ENCODE measurements at regions not wholly inside any gene's neighbourhood (a gene's known extent, or its start where the extent isn't known, plus 50 kb on each side); places are given as distances from the start of the nearest gene placed in this dataset.

- TF ChIP-seq ETS1 (IDR thresholded peaks at IDR 0.05) (no peak), ZNF331 (CRISPR knock-in tag; IDR thresholded peaks at IDR 0.05; ENCODE audit: low read depth) (no peak), EZH2 (IDR thresholded peaks at IDR 0.05; ENCODE audit: low read depth, unreplicated experiment) (no peak), CTCF (conservative IDR thresholded peaks at IDR 0.05; ENCODE audit: low read depth in 2 of 2) (no peak), STAT1 (IDR thresholded peaks at IDR 0.05; ENCODE audit: unreplicated experiment) (no peak), CREB1 (CRISPR knock-in tag; IDR thresholded peaks at IDR 0.05; ENCODE audit: low read depth) (peak; percentile 32; the same call in 1 of the 2 replicates)
These were observed 129.6 kb upstream of the LHX1 start (continued) for GRCh38 chr17:36807496-36808179.

- no peaks in the 10 kb centered on the region for H3K36me3 ChIP-seq (ENCODE audit: insufficient read depth)
- no peaks in the 10 kb centered on the region for H3F3A ChIP-seq (replicated peaks; ENCODE audit: low read depth)
- no peaks in the 10 kb centered on the region for H3K79me2 ChIP-seq (replicated peaks; ENCODE audit: insufficient read depth)
- peaks cover 41% of the 10 kb centered on the region for H3K27me3 Mint-ChIP-seq (ENCODE audit: insufficient read depth, low read depth, poor library complexity)
- TF ChIP-seq EZH2 (IDR thresholded peaks at IDR 0.05; ENCODE audit: low read depth, unreplicated experiment), result peak; percentile 34
- TF ChIP-seq POLR2AphosphoS5 (IDR thresholded peaks at IDR 0.05; ENCODE audit: low read depth), result 0 out of 2 replicates have a peak, but pooled peaks have one; percentile 19
- TF ChIP-seq ZNF114 (CRISPR knock-in tag; IDR thresholded peaks at IDR 0.05), result no peak
- peak overlapping the region; percentile 94 for H3K4me2 ChIP-seq
- peak overlapping the region; percentile 83 for H3K4me3 ChIP-seq
- no peaks in the 10 kb centered on the region; the same call in 1 of the 3 replicates for H3K9me3 Mint-ChIP-seq
- H3K27ac Mint-ChIP-seq, result no peak overlapping the region
- H3K27me3 ChIP-seq (ENCODE audit: insufficient read depth), result peaks cover 50% of the 10 kb centered on the region
- peaks cover 3% of the 10 kb centered on the region; the same call in 1 of the 3 replicates for H3K36me3 Mint-ChIP-seq (ENCODE audit: low read depth)
- H2AFZ ChIP-seq, result peak overlapping the region; percentile 99
- 0 out of 2 replicates have a peak, but pooled peaks cover 3% of the 10 kb centered on the region for H4K20me1 ChIP-seq (replicated peaks; ENCODE audit: insufficient read depth)
- peak; percentile 78 for DNase-seq (ENCODE audit: low spot score)
- peak overlapping the region; percentile 72 for H3K4me3 Mint-ChIP-seq
- H3K9me2 ChIP-seq (ENCODE audit: insufficient read depth), result no peaks in the 10 kb centered on the region
- no peak overlapping the region for H3K27ac ChIP-seq (ENCODE audit: low read depth)
- H3K4me1 ChIP-seq (ENCODE audit: insufficient read depth), result peaks cover 33% of the 10 kb centered on the region
- ATAC-seq, result peak; percentile 78
- peaks cover 27% of the 10 kb centered on the region for H3K4me1 Mint-ChIP-seq
These were observed 129.1 kb upstream of the LHX1 start for GRCh38 chr17:36808180-36808661.

GRCh38 chr17:36812762-36813161 is 124.5 kb upstream of the LHX1 start:
- ATAC-seq (peak; percentile 3; the same call in 1 of the 3 replicates), DNase-seq (ENCODE audit: low spot score) (peak; percentile 54)
- Mint-ChIP-seq H3K27ac (no peak overlapping the region), H3K36me3 (ENCODE audit: low read depth) (no peaks in the 10 kb centered on the region), H3K4me1 (peaks cover 49% of the 10 kb centered on the region), H3K27me3 (ENCODE audit: insufficient read depth, low read depth, poor library complexity) (peaks cover 45% of the 10 kb centered on the region), H3K9me3 (no peaks in the 10 kb centered on the region; the same call in none of the 3 replicates), H3K4me3 (peak overlapping the region; percentile 20; the same call in 1 of the 3 replicates)
- peak overlapping the region; percentile 69 for H2AFZ ChIP-seq
- no peaks in the 10 kb centered on the region for H3K9me2 ChIP-seq (ENCODE audit: insufficient read depth)
- no peak overlapping the region for H3K27ac ChIP-seq (ENCODE audit: low read depth)
- H3F3A ChIP-seq (replicated peaks; ENCODE audit: low read depth), result no peaks in the 10 kb centered on the region
- no peaks in the 10 kb centered on the region for H3K79me2 ChIP-seq (replicated peaks; ENCODE audit: insufficient read depth)
- H4K20me1 ChIP-seq (replicated peaks; ENCODE audit: insufficient read depth), result no peaks in the 10 kb centered on the region
- H3K4me3 ChIP-seq, result no peak overlapping the region
- no peaks in the 10 kb centered on the region for H3K36me3 ChIP-seq (ENCODE audit: insufficient read depth)
- peak overlapping the region; percentile 73 for H3K4me2 ChIP-seq
- peaks cover 32% of the 10 kb centered on the region for H3K27me3 ChIP-seq (ENCODE audit: insufficient read depth)
- H3K4me1 ChIP-seq (ENCODE audit: insufficient read depth), result peaks cover 39% of the 10 kb centered on the region
- TF ChIP-seq EZH2phosphoT487 (IDR thresholded peaks at IDR 0.05; ENCODE audit: unreplicated experiment) (no peak), ETS1 (IDR thresholded peaks at IDR 0.05) (no peak), EZH2 (IDR thresholded peaks at IDR 0.05; ENCODE audit: low read depth, unreplicated experiment) (no peak), POLR2AphosphoS5 (IDR thresholded peaks at IDR 0.05; ENCODE audit: low read depth) (no peak), CTCF (conservative IDR thresholded peaks at IDR 0.05; ENCODE audit: low read depth in 2 of 2) (no peak)

All from GM23338 (cell line).